KMS-11 (cell line): ENCODE measurements at regions not wholly inside any gene's neighbourhood (a gene's known extent, or its start where the extent isn't known, plus 50 kb on each side); places are given as distances from the start of the nearest gene placed in this dataset.

ENCODE experiments used
- H2AFZ ChIP-seq: fragments of 200-600 bp; sonication (generic); 2 replicates; pipeline ENCODE4 v1.6.1; 2016; ENCODE audit warnings: antibody characterized with exemption, mixed run types, low read depth
- H3K27ac ChIP-seq: fragments of 200-600 bp; sonication (generic); 2 replicates; pipeline ENCODE4 v1.6.1; 2016; ENCODE audit warnings: mild to moderate bottlenecking, mixed run types
- H3K27me3 ChIP-seq: fragments of 200-600 bp; sonication (generic); 2 replicates; pipeline ENCODE4 v1.6.1; 2017; ENCODE audit warnings: mild to moderate bottlenecking, low read depth, mixed run types, moderate library complexity; ENCODE audit not compliant: insufficient read depth
- H3K36me3 ChIP-seq: fragments of 200-600 bp; sonication (generic); 2 replicates; pipeline ENCODE4 v1.6.1; 2017; ENCODE audit warnings: mild to moderate bottlenecking, mixed run types; ENCODE audit not compliant: insufficient read depth
- H3K4me1 ChIP-seq: fragments of 200-600 bp; sonication (generic); 2 replicates; pipeline ENCODE4 v1.6.1; 2016; ENCODE audit warnings: mild to moderate bottlenecking, low read depth, mixed run types; ENCODE audit not compliant: poor library complexity, severe bottlenecking
- H3K4me2 ChIP-seq: fragments of 200-600 bp; sonication (generic); 2 replicates; pipeline ENCODE4 v1.7.0; 2016; ENCODE audit warnings: mild to moderate bottlenecking, mixed run types
- H3K4me3 ChIP-seq: fragments of 200-600 bp; sonication (generic); IDR thresholded peaks from 2 replicates; pipeline ENCODE4 v1.6.1; 2017; ENCODE audit warnings: low read depth, low read length, mixed read lengths; ENCODE audit not compliant: insufficient read depth
- H3K79me2 ChIP-seq: fragments of 200-600 bp; sonication (generic); 2 replicates; pipeline ENCODE4 v1.6.1; 2016; ENCODE audit warnings: low read depth, mixed run types; ENCODE audit not compliant: insufficient read depth
- H3K9ac ChIP-seq: fragments of 200-600 bp; sonication (generic); 2 replicates; pipeline ENCODE4 v1.6.1; 2016; ENCODE audit warnings: mild to moderate bottlenecking, mixed run types
- H4K20me1 ChIP-seq: fragments of 200-600 bp; sonication (generic); 2 replicates; pipeline ENCODE4 v1.6.1; 2016; ENCODE audit warnings: mild to moderate bottlenecking, mixed run types; ENCODE audit not compliant: insufficient read depth
- TF ChIP-seq, protein P1 (sequence below): fragments of 200-600 bp; sonication (generic); conservative IDR thresholded peaks from 2 replicates; pipeline ENCODE4 v1.6.1; 2017; ENCODE audit warnings: low read depth, mild to moderate bottlenecking, antibody characterized with exemption, low read length, moderate library complexity, mixed read lengths

DNA sequence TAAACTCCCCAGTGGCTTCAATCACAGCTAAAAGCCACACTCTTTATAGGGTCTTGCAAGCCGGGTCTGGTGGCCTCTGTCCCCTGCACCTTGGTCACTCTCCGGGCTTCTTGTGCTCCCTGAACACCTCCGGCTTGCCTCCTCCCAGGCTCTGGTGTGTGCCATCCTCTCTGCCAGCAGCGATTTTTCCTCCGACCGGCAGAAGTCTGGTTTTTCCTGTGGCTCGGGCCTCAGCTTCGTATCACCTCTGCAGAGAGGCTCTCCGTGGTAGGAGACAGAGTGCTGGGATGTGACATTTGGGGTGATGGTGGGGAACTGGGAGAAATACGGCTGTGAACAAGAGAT is 58.8 kb upstream of the HPCAL1 start:
- H3K9ac ChIP-seq, result no peak overlapping the region
- H3K79me2 ChIP-seq, result no peaks in the 10 kb centered on the region
- TF ChIP-seq, protein P1, sequence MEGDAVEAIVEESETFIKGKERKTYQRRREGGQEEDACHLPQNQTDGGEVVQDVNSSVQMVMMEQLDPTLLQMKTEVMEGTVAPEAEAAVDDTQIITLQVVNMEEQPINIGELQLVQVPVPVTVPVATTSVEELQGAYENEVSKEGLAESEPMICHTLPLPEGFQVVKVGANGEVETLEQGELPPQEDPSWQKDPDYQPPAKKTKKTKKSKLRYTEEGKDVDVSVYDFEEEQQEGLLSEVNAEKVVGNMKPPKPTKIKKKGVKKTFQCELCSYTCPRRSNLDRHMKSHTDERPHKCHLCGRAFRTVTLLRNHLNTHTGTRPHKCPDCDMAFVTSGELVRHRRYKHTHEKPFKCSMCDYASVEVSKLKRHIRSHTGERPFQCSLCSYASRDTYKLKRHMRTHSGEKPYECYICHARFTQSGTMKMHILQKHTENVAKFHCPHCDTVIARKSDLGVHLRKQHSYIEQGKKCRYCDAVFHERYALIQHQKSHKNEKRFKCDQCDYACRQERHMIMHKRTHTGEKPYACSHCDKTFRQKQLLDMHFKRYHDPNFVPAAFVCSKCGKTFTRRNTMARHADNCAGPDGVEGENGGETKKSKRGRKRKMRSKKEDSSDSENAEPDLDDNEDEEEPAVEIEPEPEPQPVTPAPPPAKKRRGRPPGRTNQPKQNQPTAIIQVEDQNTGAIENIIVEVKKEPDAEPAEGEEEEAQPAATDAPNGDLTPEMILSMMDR, result no peak
- H3K27me3 ChIP-seq, result peaks cover 2% of the 10 kb centered on the region; the same call in 1 of the 2 replicates
- H3K4me2 ChIP-seq, result no peak overlapping the region
- H4K20me1 ChIP-seq, result no peaks in the 10 kb centered on the region
- H3K36me3 ChIP-seq, result no peaks in the 10 kb centered on the region
- no peaks in the 10 kb centered on the region for H3K4me1 ChIP-seq
- no peak overlapping the region for H3K4me3 ChIP-seq
- no peak overlapping the region for H2AFZ ChIP-seq
- H3K27ac ChIP-seq, result no peak overlapping the region

DNA sequence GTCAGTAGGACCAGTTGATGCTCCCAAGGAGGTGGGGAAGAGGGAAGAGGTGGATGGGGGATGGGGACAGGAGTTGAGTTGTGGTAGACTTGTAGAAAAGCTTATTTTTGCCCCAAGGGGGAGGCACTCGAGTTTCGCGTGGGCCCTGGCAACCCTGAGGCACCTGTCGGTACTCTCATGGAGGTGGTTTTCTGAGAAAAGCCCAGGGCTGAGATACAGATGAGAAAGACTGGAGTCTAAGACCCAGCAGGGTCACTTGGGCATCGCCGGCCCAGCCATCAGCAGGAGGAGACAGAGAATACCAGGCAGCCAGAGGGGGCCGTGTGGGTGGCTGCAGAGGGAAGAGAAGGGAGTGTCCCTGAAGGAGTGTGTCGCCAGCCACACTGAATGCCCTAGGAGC is 57.7 kb upstream of the HPCAL1 start:
- H3K27ac ChIP-seq, result no peak overlapping the region
- no peaks in the 10 kb centered on the region for H4K20me1 ChIP-seq
- H3K36me3 ChIP-seq, result no peaks in the 10 kb centered on the region
- no peak overlapping the region for H3K4me3 ChIP-seq
- H3K4me1 ChIP-seq, result no peaks in the 10 kb centered on the region
- H3K9ac ChIP-seq, result no peak overlapping the region
- H3K79me2 ChIP-seq, result no peaks in the 10 kb centered on the region
- no peaks in the 10 kb centered on the region for H3K27me3 ChIP-seq
- no peak overlapping the region for H2AFZ ChIP-seq
- no peak overlapping the region for H3K4me2 ChIP-seq
- TF ChIP-seq, protein P1, result no peak

DNA sequence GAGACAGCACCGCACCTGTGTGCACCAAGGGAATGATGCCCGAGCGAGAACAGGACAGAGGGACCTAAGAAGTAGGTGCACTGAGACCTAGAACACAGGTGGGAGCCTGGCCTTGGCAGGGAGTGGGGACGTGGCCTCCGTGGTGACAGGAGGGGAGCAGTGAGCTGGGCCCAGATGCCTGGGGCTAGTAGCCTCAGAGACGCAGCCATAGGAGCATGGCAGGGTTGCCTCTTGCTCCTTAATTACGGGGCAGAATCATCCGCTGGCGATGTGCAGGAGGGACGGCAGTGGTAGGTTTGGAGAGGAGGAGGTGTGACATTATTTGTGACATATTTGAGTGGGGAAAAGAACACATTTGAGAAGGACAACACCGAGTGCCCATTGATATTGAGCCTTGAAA is 57.0 kb upstream of the HPCAL1 start:
- TF ChIP-seq, protein P1, result no peak
- no peaks in the 10 kb centered on the region for H4K20me1 ChIP-seq
- H3K79me2 ChIP-seq, result no peaks in the 10 kb centered on the region
- H3K4me1 ChIP-seq, result no peaks in the 10 kb centered on the region
- H3K9ac ChIP-seq, result no peak overlapping the region
- no peak overlapping the region for H2AFZ ChIP-seq
- no peaks in the 10 kb centered on the region for H3K36me3 ChIP-seq
- no peaks in the 10 kb centered on the region for H3K27me3 ChIP-seq
- H3K4me3 ChIP-seq, result no peak overlapping the region
- H3K27ac ChIP-seq, result no peak overlapping the region
- H3K4me2 ChIP-seq, result no peak overlapping the region

DNA sequence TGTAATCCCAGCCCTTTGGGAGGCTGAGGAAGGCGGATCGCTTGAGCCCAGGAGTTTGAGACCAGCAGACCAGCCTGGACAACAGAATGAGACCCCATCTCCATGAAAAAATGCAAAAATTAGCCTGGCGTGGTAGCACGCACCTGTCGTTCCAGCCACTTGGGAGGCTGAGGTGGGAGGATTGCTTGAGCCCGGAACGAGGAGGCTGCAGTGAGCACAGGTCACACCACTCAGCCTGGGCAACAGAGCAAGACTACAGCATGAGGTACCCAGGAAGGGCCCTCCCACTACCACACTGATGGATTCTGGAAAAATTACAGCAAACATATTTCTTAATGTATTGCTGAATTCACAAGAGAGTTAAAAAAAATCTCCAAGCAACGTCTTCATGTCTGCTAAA is 56.3 kb upstream of the HPCAL1 start:
- Histone ChIP-seq H2AFZ (no peak overlapping the region), H3K27ac (no peak overlapping the region), H3K4me1 (no peaks in the 10 kb centered on the region), H3K9ac (no peak overlapping the region), H3K27me3 (no peaks in the 10 kb centered on the region), H3K36me3 (no peaks in the 10 kb centered on the region), H3K79me2 (no peaks in the 10 kb centered on the region), H4K20me1 (no peaks in the 10 kb centered on the region), H3K4me3 (no peak overlapping the region), H3K4me2 (no peak overlapping the region)
- TF ChIP-seq, protein P1, result no peak

DNA sequence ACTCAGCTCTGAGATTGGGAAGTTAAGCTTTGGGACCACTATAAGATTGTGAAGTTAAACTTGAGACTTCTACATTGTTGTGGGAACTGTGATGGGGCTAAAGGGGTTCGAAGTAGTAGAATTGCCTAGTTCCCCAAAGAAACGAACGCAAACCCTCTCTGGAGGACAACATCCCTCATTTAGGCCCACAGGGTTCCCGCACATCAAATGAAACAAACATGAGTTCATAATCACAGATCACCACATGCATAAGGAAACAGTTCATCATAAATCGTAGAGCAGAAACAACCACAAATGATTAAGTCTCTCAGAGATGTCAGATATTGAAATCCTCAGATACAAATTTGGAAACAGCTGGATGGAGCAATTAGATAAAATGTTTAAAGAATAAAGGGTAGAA is 55.9 kb upstream of the HPCAL1 start:
- Histone ChIP-seq H3K4me3 (no peak overlapping the region), H3K4me2 (no peak overlapping the region), H2AFZ (no peak overlapping the region), H4K20me1 (no peaks in the 10 kb centered on the region), H3K4me1 (no peaks in the 10 kb centered on the region), H3K27ac (no peak overlapping the region), H3K27me3 (no peaks in the 10 kb centered on the region), H3K9ac (no peak overlapping the region), H3K79me2 (no peaks in the 10 kb centered on the region), H3K36me3 (no peaks in the 10 kb centered on the region)
- TF ChIP-seq, protein P1, result no peak
